Spinal cord (tissue), 9 donors: ENCODE measurements at regions not wholly inside any gene's neighbourhood (a gene's known extent, or its start where the extent isn't known, plus 50 kb on each side); places are given as distances from the start of the nearest gene placed in this dataset.
"Not testable (repeated sequence)": the region's sequence is repeated elsewhere in the genome, so short reads cannot be mapped to it uniquely, and the experiment has no call there.

Experiments used
- DNase-seq, 6 donors: peaks; one replicate each; pipeline versions ENCODE4 v3.0.0 to v3.0.0-alpha.2; 2013 to 2015; ENCODE audit warnings: low spot score in 6 of 6, low read depth in 4 of 6
- H3K27ac ChIP-seq: one replicate; pipeline ENCODE4 v1.5.1; 2013; ENCODE audit warnings: low read depth, low read length, control low read depth
- H3K27me3 ChIP-seq: one replicate; pipeline ENCODE4 v1.6.1; 2013; ENCODE audit warnings: low read length; ENCODE audit not compliant: control insufficient read depth, insufficient read depth
- H3K36me3 ChIP-seq: one replicate; pipeline ENCODE4 v1.6.1; 2013; ENCODE audit warnings: low read length; ENCODE audit not compliant: control insufficient read depth, insufficient read depth
- H3K4me1 ChIP-seq: one replicate; pipeline ENCODE4 v1.6.1; 2013; ENCODE audit warnings: low read length; ENCODE audit not compliant: control insufficient read depth, insufficient read depth
- H3K4me3 ChIP-seq: one replicate; pipeline ENCODE4 v1.5.1; 2013; ENCODE audit warnings: low read depth, low read length, control low read depth
- H3K9me3 ChIP-seq: one replicate; pipeline ENCODE4 v1.6.1; 2013; ENCODE audit warnings: low read length; ENCODE audit not compliant: control insufficient read depth, insufficient read depth
- WGBS: methylation state at CpG from one replicate; pipeline ENCODE4 v1.1.5; 2013; ENCODE audit warnings: missing lambda C conversion rate; ENCODE audit not compliant: insufficient coverage; 5-methylcytosine and 5-hydroxymethylcytosine counted together
- donor health status: healthy.

- Histone ChIP-seq H3K27me3 (no peaks in the 10 kb centered on the region), H3K4me1 (no peaks in the 10 kb centered on the region), H3K36me3 (no peaks in the 10 kb centered on the region), H3K27ac (no peak overlapping the region), H3K4me3 (no peak overlapping the region), H3K9me3 (no peaks in the 10 kb centered on the region)
- 80% methylated on average over 1 of the region's 6 CpGs for whole genome bisulfite sequencing
- DNase-seq, result peak in 1 of 6 donors; percentile 63
Measured at GRCh38 chr5:118392491-118392890, 595.9 kb downstream of the DTWD2 start.

- H3K27me3 ChIP-seq, H3K4me1 ChIP-seq, H3K4me3 ChIP-seq, H3K9me3 ChIP-seq, H3K27ac ChIP-seq, H3K36me3 ChIP-seq, DNase-seq: not testable (repeated sequence)
- 94% methylated on average over 14 of the region's 15 CpGs for WGBS
Measured at GRCh38 chr5:118382931-118383330, 605.4 kb downstream of the DTWD2 start.

GRCh38 chr5:118379470-118379869 is 608.9 kb downstream of the DTWD2 start:
- Histone ChIP-seq H3K27ac (no peak overlapping the region), H3K4me3 (no peak overlapping the region), H3K9me3 (no peaks in the 10 kb centered on the region), H3K4me1 (no peaks in the 10 kb centered on the region), H3K27me3 (no peaks in the 10 kb centered on the region), H3K36me3 (no peaks in the 10 kb centered on the region)
- no CpG with 5 or more reads among the region's 2 CpGs for WGBS
- no peak for DNase-seq

GRCh38 chr5:118378959-118379358 is 609.4 kb downstream of the DTWD2 start:
- no peak overlapping the region for H3K27ac ChIP-seq
- H3K4me3 ChIP-seq, result no peak overlapping the region
- H3K36me3 ChIP-seq, result no peaks in the 10 kb centered on the region
- 100% methylated on average over 1 of the region's 1 CpG for WGBS
- peak in 1 of 6 donors; percentile 35 for DNase-seq
- no peaks in the 10 kb centered on the region for H3K4me1 ChIP-seq
- H3K9me3 ChIP-seq, result no peaks in the 10 kb centered on the region
- no peaks in the 10 kb centered on the region for H3K27me3 ChIP-seq

- Histone ChIP-seq H3K27me3 (no peaks in the 10 kb centered on the region), H3K27ac (no peak overlapping the region), H3K4me3 (no peak overlapping the region), H3K9me3 (no peaks in the 10 kb centered on the region), H3K36me3 (no peaks in the 10 kb centered on the region), H3K4me1 (no peaks in the 10 kb centered on the region)
- no peak for DNase-seq
Measured at GRCh38 chr5:118377420-118377819, 610.9 kb downstream of the DTWD2 start.

GRCh38 chr5:118371973-118372831 is 616.1 kb downstream of the DTWD2 start:
- peak in 3 of 6 donors; percentile 17 to 71 (median 71) for DNase-seq

GRCh38 chr5:118366429-118366828 is 621.9 kb downstream of the DTWD2 start:
- WGBS, result 81% methylated on average over 3 of the region's 3 CpGs
- H3K36me3 ChIP-seq, result no peaks in the 10 kb centered on the region
- H3K4me3 ChIP-seq, result no peak overlapping the region
- peaks cover 1% of the 10 kb centered on the region for H3K9me3 ChIP-seq
- H3K27ac ChIP-seq, result no peak overlapping the region
- H3K4me1 ChIP-seq, result no peaks in the 10 kb centered on the region
- no peaks in the 10 kb centered on the region for H3K27me3 ChIP-seq
- peak in 1 of 6 donors; percentile 78 for DNase-seq

More at GRCh38 chr5:118371973-118372831, 616.1 kb downstream of the DTWD2 start:
- no peaks in the 10 kb centered on the region for H3K27me3 ChIP-seq
- H3K36me3 ChIP-seq, result no peaks in the 10 kb centered on the region
- no peaks in the 10 kb centered on the region for H3K9me3 ChIP-seq
- no peak overlapping the region for H3K27ac ChIP-seq
- no CpG with 5 or more reads among the region's 3 CpGs for WGBS
- no peaks in the 10 kb centered on the region for H3K4me1 ChIP-seq
- H3K4me3 ChIP-seq, result no peak overlapping the region

GRCh38 chr5:118365718-118366117 is 622.6 kb downstream of the DTWD2 start:
- Histone ChIP-seq H3K9me3 (peaks cover 1% of the 10 kb centered on the region), H3K4me3 (no peak overlapping the region), H3K27ac (no peak overlapping the region), H3K27me3 (no peaks in the 10 kb centered on the region), H3K36me3 (no peaks in the 10 kb centered on the region), H3K4me1 (no peaks in the 10 kb centered on the region)
- no peak for DNase-seq
- no CpG with 5 or more reads among the region's 4 CpGs for WGBS

GRCh38 chr5:118354797-118355196 is 633.5 kb downstream of the DTWD2 start:
- DNase-seq, result no peak
- Histone ChIP-seq H3K27me3 (no peaks in the 10 kb centered on the region), H3K27ac (no peak overlapping the region), H3K9me3 (no peaks in the 10 kb centered on the region), H3K4me3 (no peak overlapping the region), H3K4me1 (no peaks in the 10 kb centered on the region), H3K36me3 (no peaks in the 10 kb centered on the region)

- H3K27me3 ChIP-seq, result no peaks in the 10 kb centered on the region
- no peak overlapping the region for H3K4me3 ChIP-seq
- no peaks in the 10 kb centered on the region for H3K9me3 ChIP-seq
- H3K36me3 ChIP-seq, result no peaks in the 10 kb centered on the region
- DNase-seq, result no peak
- H3K4me1 ChIP-seq, result no peaks in the 10 kb centered on the region
- H3K27ac ChIP-seq, result no peak overlapping the region
Measured at GRCh38 chr5:118353970-118354369, 634.4 kb downstream of the DTWD2 start.
